ENCODE measurements at regions not wholly inside any gene's neighbourhood (a gene's known extent, or its start where the extent isn't known, plus 50 kb on each side); places are given as distances from the start of the nearest gene placed in this dataset.

- TF ChIP-seq POLR2A (IDR thresholded peaks at IDR 0.05; ENCODE audit: low read depth, low read length) = no peak
- TF ChIP-seq POLR2AphosphoS5 (IDR thresholded peaks at IDR 0.05; ENCODE audit: low read depth, low read length) = no peak
- TF ChIP-seq TAF1 (IDR thresholded peaks at IDR 0.05; ENCODE audit: low read depth, low read length) = no peak
- TF ChIP-seq POU2F2 (IDR thresholded peaks at IDR 0.05; ENCODE audit: low read depth, low read length) = no peak
- no peak for TF ChIP-seq SPI1 (IDR thresholded peaks at IDR 0.05; ENCODE audit: low read depth, low read length)
Observed at GRCh38 chr1:218518216-218518740, 173.1 kb downstream of the TGFB2 start.
